Astrocyte of the spinal cord (primary cell): ENCODE measurements at regions not wholly inside any gene's neighbourhood (a gene's known extent, or its start where the extent isn't known, plus 50 kb on each side); places are given as distances from the start of the nearest gene placed in this dataset.

Experiments
- DNase-seq: peaks from one replicate; pipeline ENCODE4 v3.0.0; 2011; ENCODE audit warnings: low read depth, low spot score
- H3K4me3 ChIP-seq: 2 replicates; pipeline ENCODE4 v1.5.1; 2011; ENCODE audit warnings: low read depth, mild to moderate bottlenecking, low read length, moderate library complexity
- CTCF ChIP-seq: IDR thresholded peaks from 2 replicates; pipeline ENCODE4 v1.5.1; 2012; ENCODE audit warnings: low read depth, mild to moderate bottlenecking, low read length, inconsistent platforms
- in situ Hi-C: cut with HindIII; loops from 2 replicates; pipeline ENCODE4 v1.10.0; 2017; ENCODE audit warnings: low sequenced_read_pairs

GRCh38 chr2:16325976-16326510, 339.6 kb downstream of the CYRIA start:
- no peak overlapping the region for H3K4me3 ChIP-seq
- no peak for DNase-seq
- in situ Hi-C loops, result no loop called here
- no peak for TF ChIP-seq CTCF

- DNase-seq, result no peak
- no peak for TF ChIP-seq CTCF
- in situ Hi-C loops, result no loop called here
- no peak overlapping the region for H3K4me3 ChIP-seq
Measured at GRCh38 chr2:16325016-16325975, 340.3 kb downstream of the CYRIA start.

GRCh38 chr2:16324544-16324937, 341.1 kb downstream of the CYRIA start:
- no peak for TF ChIP-seq CTCF
- in situ Hi-C loops, result no loop called here
- DNase-seq, result no peak
- H3K4me3 ChIP-seq, result no peak overlapping the region

GRCh38 chr2:16323551-16324543, 341.8 kb downstream of the CYRIA start:
- DNase-seq, result no peak
- in situ Hi-C loops, result no loop called here
- no peak overlapping the region for H3K4me3 ChIP-seq
- TF ChIP-seq CTCF, result no peak

GRCh38 chr2:16323126-16323520, 342.5 kb downstream of the CYRIA start:
- DNase-seq, result no peak
- in situ Hi-C loops, result no loop called here
- TF ChIP-seq CTCF, result no peak
- H3K4me3 ChIP-seq, result no peak overlapping the region
